ENCODE measurements at regions not wholly inside any gene's neighbourhood (a gene's known extent, or its start where the extent isn't known, plus 50 kb on each side); places are given as distances from the start of the nearest gene placed in this dataset.

GRCh38 chr1:208534599-208534897 is 290.4 kb upstream of the PLXNA2 start:
- Mint-ChIP-seq H3K4me1 (peaks cover 39% of the 10 kb centered on the region), H3K27me3 (ENCODE audit: insufficient read depth, low read depth, poor library complexity) (no peaks in the 10 kb centered on the region), H3K27ac (no peak overlapping the region), H3K36me3 (ENCODE audit: low read depth) (no peaks in the 10 kb centered on the region), H3K9me3 (no peaks in the 10 kb centered on the region), H3K4me3 (no peak overlapping the region)
- DNase-seq (ENCODE audit: low spot score) (no peak), ATAC-seq (no peak)
- Histone ChIP-seq H3K27me3 (ENCODE audit: insufficient read depth) (no peaks in the 10 kb centered on the region), H2AFZ (peak overlapping the region; percentile 63; the same call in 1 of the 2 replicates), H3F3A (replicated peaks; ENCODE audit: low read depth) (no peaks in the 10 kb centered on the region), H3K4me2 (no peak overlapping the region), H3K4me1 (ENCODE audit: insufficient read depth) (peaks cover 9% of the 10 kb centered on the region; the same call in 1 of the 2 replicates), H3K9me2 (ENCODE audit: insufficient read depth) (no peaks in the 10 kb centered on the region), H4K20me1 (replicated peaks; ENCODE audit: insufficient read depth) (no peaks in the 10 kb centered on the region; the same call in 1 of the 2 replicates), H3K4me3 (no peak overlapping the region), H3K79me2 (replicated peaks; ENCODE audit: insufficient read depth) (no peaks in the 10 kb centered on the region), H3K27ac (ENCODE audit: low read depth) (no peak overlapping the region), H3K36me3 (ENCODE audit: insufficient read depth) (no peaks in the 10 kb centered on the region)
- TF ChIP-seq CTCF (conservative IDR thresholded peaks at IDR 0.05; ENCODE audit: low read depth in 2 of 2) (no peak), EZH2 (IDR thresholded peaks at IDR 0.05; ENCODE audit: low read depth, unreplicated experiment) (no peak), STAT1 (IDR thresholded peaks at IDR 0.05; ENCODE audit: unreplicated experiment) (no peak), ZNF331 (CRISPR knock-in tag; IDR thresholded peaks at IDR 0.05; ENCODE audit: low read depth) (no peak), JUNB (IDR thresholded peaks at IDR 0.05; ENCODE audit: unreplicated experiment) (no peak), ZNF462 (CRISPR knock-in tag; IDR thresholded peaks at IDR 0.05) (no peak), ZNF114 (CRISPR knock-in tag; IDR thresholded peaks at IDR 0.05) (no peak), REST (IDR thresholded peaks at IDR 0.05; ENCODE audit: unreplicated experiment) (no peak), POLR2AphosphoS5 (IDR thresholded peaks at IDR 0.05; ENCODE audit: low read depth) (no peak), ETS1 (IDR thresholded peaks at IDR 0.05) (no peak), EZH2phosphoT487 (IDR thresholded peaks at IDR 0.05; ENCODE audit: unreplicated experiment) (no peak), NANOG (IDR thresholded peaks at IDR 0.05; ENCODE audit: borderline replicate concordance) (no peak), CREB1 (CRISPR knock-in tag; IDR thresholded peaks at IDR 0.05; ENCODE audit: low read depth) (no peak)

Data from GM23338 (cell line).